Transverse colon (tissue), 4 donors: ENCODE measurements at regions not wholly inside any gene's neighbourhood (a gene's known extent, or its start where the extent isn't known, plus 50 kb on each side); places are given as distances from the start of the nearest gene placed in this dataset.

Source experiments
- DNase-seq: peaks from one replicate; pipeline ENCODE4 v3.0.0-alpha.2; 2019
- H3K27ac ChIP-seq, 4 donors: fragments of 200-600 bp; sonication (generic); 2 replicates each; pipeline ENCODE4 v1.5.1; 2016 to 2018; ENCODE audit warnings: inconsistent platforms in 4 of 4
- H3K27me3 ChIP-seq: fragments of 200-600 bp; sonication (generic); 2 replicates; pipeline ENCODE4 v1.5.1; 2017; ENCODE audit warnings: inconsistent platforms
- H3K36me3 ChIP-seq, 4 donors: fragments of 200-600 bp; sonication (generic); 2 replicates each; pipeline ENCODE4 v1.5.1; 2017 to 2019; ENCODE audit warnings: inconsistent platforms in 4 of 4
- H3K4me1 ChIP-seq, 4 donors: fragments of 200-600 bp; sonication (generic); 2 replicates each; pipeline ENCODE4 v1.5.1; 2017 to 2020; ENCODE audit warnings: inconsistent platforms in 4 of 4
- H3K4me3 ChIP-seq, 4 donors: fragments of 200-600 bp; sonication (generic); 1 replicate in 1 of 4; 2 replicates in 3 of 4; pipeline versions ENCODE4 v1.5.1 to v1.6.1; 2017 to 2019; ENCODE audit warnings: inconsistent platforms in 4 of 4
- H3K9me3 ChIP-seq, 2 donors: fragments of 200-600 bp; sonication (generic); 2 replicates each; pipeline ENCODE4 v1.5.1; 2017 to 2019; ENCODE audit warnings: inconsistent platforms in 2 of 2
- EP300 ChIP-seq: sonication (generic); formaldehyde crosslinking; IDR thresholded peaks from one replicate; pipeline ENCODE4 v1.6.1; 2017; ENCODE audit warnings: antibody characterized with exemption, low read depth
- POLR2A ChIP-seq: fragments of 450-650 bp; IDR thresholded peaks from one replicate; pipeline ENCODE4 v1.6.1; 2016; ENCODE audit warnings: antibody characterized with exemption, mild to moderate bottlenecking, moderate library complexity
- POLR2AphosphoS5 ChIP-seq, 3 donors: sonication (generic); formaldehyde crosslinking; IDR thresholded peaks; one replicate each; pipeline ENCODE4 v1.6.1; 2016; ENCODE audit warnings: antibody characterized with exemption in 3 of 3
- WGBS, 2 donors: methylation state at CpG; one replicate each; pipeline ENCODE4 v1.1.5; 2018; ENCODE audit warnings: low coverage in 1 of 2; 5-methylcytosine and 5-hydroxymethylcytosine counted together
- in situ Hi-C, 4 donors: fragments of 200-750 bp; cut with MboI; loops; one replicate each; pipeline versions ENCODE4 v1.15.0 to v1.15.1; 2017; ENCODE audit warnings: low sequenced_read_pairs in 3 of 4, low pct_ligation_motif_present in 1 of 4, low pct_unique_long_range_greater_than_20kb in 1 of 4
- intact Hi-C: fragments of 100-400 bp; cut with DNase I; formaldehyde crosslinking; loops from one replicate; pipeline ENCODE4 v1.15.1; 2023; ENCODE audit warnings: low total_unique reads
- TF ChIP-seq, protein P1 (sequence below), 5 experiments: fragments of 200-600 bp in 3 of 5; fragments of 450-650 bp in 2 of 5; sonication (generic) in 3 of 5; IDR thresholded peaks; 1 replicate in 2 of 5; 2 replicates in 3 of 5; pipeline ENCODE4 v1.5.1; 2016 to 2017; ENCODE audit warnings: antibody characterized with exemption in 5 of 5, inconsistent platforms in 3 of 5, mild to moderate bottlenecking in 2 of 5, moderate library complexity in 1 of 5

DNA sequence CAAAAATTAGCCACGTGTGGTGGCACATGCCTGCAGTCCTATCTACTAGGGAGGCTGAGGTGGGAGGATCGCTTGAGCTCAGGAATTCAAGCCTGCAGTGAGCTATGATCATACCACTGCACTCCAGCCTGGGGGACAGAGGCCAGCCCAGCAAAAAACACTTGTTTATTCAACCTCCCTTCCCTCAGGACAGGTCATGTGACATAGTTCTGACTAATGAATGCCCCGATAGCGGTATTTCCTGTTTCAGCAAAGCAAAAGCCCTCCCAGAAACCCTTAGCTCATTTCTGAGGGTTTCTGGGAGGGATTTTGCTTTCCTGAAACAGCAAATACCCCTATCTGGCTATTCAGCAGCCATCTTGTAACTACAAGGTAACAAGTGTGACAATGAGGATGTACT lies 157.1 kb downstream of the GATA3 start:
- WGBS, 2 donors = 79 to 90% methylated on average over 2 to 4 of the region's 4 CpGs

DNA sequence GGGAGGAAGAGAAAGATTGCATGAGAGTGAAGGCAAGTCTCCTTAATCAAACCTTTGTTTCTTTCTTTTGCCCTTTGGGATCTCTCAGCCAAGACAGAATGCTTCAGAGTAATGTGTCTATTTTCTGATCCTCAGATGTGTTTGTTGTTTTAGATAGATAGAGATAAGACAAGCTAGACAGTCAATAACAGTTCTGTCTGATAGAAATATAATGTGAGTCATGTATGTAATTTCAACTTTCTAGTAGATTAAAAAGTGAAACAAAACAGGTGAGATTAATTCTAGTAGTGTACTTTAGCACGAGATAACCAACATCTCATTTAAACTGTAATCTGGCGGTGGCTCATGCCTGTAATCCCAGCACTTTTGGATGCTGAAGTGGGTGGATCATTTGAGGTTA lies 159.2 kb downstream of the GATA3 start:
- WGBS, 2 donors = 62 to 82% methylated on average over 2 of the region's 2 CpGs
- no peak overlapping the region for H3K4me3 ChIP-seq
- H3K36me3 ChIP-seq = no peaks in the 10 kb centered on the region
- DNase-seq = no peak
- no peak for TF ChIP-seq EP300
- TF ChIP-seq POLR2AphosphoS5 (IDR thresholded peaks at IDR 0.05) = no peak
- TF ChIP-seq, protein P1, sequence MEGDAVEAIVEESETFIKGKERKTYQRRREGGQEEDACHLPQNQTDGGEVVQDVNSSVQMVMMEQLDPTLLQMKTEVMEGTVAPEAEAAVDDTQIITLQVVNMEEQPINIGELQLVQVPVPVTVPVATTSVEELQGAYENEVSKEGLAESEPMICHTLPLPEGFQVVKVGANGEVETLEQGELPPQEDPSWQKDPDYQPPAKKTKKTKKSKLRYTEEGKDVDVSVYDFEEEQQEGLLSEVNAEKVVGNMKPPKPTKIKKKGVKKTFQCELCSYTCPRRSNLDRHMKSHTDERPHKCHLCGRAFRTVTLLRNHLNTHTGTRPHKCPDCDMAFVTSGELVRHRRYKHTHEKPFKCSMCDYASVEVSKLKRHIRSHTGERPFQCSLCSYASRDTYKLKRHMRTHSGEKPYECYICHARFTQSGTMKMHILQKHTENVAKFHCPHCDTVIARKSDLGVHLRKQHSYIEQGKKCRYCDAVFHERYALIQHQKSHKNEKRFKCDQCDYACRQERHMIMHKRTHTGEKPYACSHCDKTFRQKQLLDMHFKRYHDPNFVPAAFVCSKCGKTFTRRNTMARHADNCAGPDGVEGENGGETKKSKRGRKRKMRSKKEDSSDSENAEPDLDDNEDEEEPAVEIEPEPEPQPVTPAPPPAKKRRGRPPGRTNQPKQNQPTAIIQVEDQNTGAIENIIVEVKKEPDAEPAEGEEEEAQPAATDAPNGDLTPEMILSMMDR (IDR thresholded peaks at IDR 0.05) = no peak
- TF ChIP-seq POLR2A = no peak
- H3K4me1 ChIP-seq = no peaks in the 10 kb centered on the region
- no peak overlapping the region for H3K27ac ChIP-seq
- no peaks in the 10 kb centered on the region for H3K9me3 ChIP-seq
- in situ Hi-C loops = no loop called here
- H3K27me3 ChIP-seq = no peaks in the 10 kb centered on the region
- intact Hi-C loops = no loop called here

More for the DNA sequence above, 157.1 kb downstream of the GATA3 start:
- Histone ChIP-seq H3K9me3 (no peaks in the 10 kb centered on the region), H3K4me3 (no peak overlapping the region), H3K27me3 (no peaks in the 10 kb centered on the region), H3K4me1 (no peaks in the 10 kb centered on the region), H3K27ac (no peak overlapping the region), H3K36me3 (no peaks in the 10 kb centered on the region)
- in situ Hi-C loops (no loop called here), intact Hi-C loops (no loop called here)
- TF ChIP-seq POLR2A (no peak), POLR2AphosphoS5 (IDR thresholded peaks at IDR 0.05) (no peak), EP300 (no peak)
- TF ChIP-seq, protein P1 (IDR thresholded peaks at IDR 0.05) = no peak
- DNase-seq = no peak

DNA sequence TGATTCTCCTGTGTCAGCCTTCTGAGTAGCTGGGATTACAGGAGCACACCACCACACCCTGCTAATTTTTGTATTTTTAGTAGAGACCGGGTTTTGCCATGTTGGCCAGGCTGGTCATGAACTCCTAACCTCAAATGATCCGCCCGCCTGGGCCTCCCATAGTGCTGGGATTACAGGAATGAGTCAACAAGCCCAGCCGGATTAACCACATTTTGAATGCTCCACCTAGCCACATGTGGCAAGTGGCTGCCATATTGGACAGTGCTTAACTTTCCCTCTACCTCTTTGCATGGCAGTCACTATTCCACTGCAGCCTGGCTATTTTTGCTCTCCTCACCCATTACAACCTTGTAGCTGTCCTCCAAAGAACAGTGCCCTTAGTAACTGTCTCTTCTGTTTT lies 160.1 kb downstream of the GATA3 start:
- in situ Hi-C loops = no loop called here
- TF ChIP-seq POLR2AphosphoS5 (IDR thresholded peaks at IDR 0.05) (no peak), POLR2A (no peak), EP300 (no peak)
- TF ChIP-seq, protein P1 (IDR thresholded peaks at IDR 0.05) = no peak

DNA sequence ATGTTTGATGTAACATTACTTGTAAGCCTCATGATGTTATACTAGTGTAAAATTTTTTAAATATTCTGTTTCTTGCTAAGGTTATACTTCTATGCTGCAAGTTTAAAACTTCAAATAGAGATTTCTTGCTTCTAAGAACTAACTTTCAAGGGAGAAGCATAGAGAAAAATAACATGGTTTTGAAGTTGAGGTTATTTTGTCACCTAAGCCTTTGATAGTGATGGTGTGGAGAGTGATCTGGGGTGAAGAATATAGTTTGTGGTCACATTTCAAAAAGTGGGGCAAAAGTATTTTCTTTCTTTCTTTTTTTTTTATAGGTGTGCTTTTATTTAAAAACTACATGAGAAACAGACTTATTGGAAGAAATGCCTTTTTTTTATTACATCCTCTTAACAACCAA lies 162.4 kb downstream of the GATA3 start:
- Histone ChIP-seq H3K36me3 (no peaks in the 10 kb centered on the region), H3K4me1 (no peaks in the 10 kb centered on the region), H3K27ac (no peak overlapping the region), H3K4me3 (no peak overlapping the region), H3K27me3 (no peaks in the 10 kb centered on the region), H3K9me3 (no peaks in the 10 kb centered on the region)
- no peak for TF ChIP-seq POLR2A
- TF ChIP-seq, protein P1 (IDR thresholded peaks at IDR 0.05) = no peak
- in situ Hi-C loops (no loop called here), intact Hi-C loops (no loop called here)
- no peak for DNase-seq

More for the DNA sequence above, 160.1 kb downstream of the GATA3 start:
- Histone ChIP-seq H3K4me1 (no peaks in the 10 kb centered on the region), H3K4me3 (no peak overlapping the region), H3K36me3 (no peaks in the 10 kb centered on the region), H3K27ac (no peak overlapping the region), H3K27me3 (no peaks in the 10 kb centered on the region), H3K9me3 (no peaks in the 10 kb centered on the region)
- intact Hi-C loops = no loop called here
- 85% methylated on average over 4 of the region's 4 CpGs; no CpG with 5 or more reads in 1 of the 2 donors for WGBS, 2 donors
- DNase-seq = no peak
